ENCODE measurements at regions not wholly inside any gene's neighbourhood (a gene's known extent, or its start where the extent isn't known, plus 50 kb on each side); places are given as distances from the start of the nearest gene placed in this dataset.

- TF ChIP-seq CTCF (IDR thresholded peaks at IDR 0.05; ENCODE audit: borderline replicate concordance, extremely low read depth, low read length, poor library complexity, severe bottlenecking) (no peak), EZH2 (IDR thresholded peaks at IDR 0.05; ENCODE audit: borderline replicate concordance, low read depth, low read length, severe bottlenecking) (no peak)
Measured at GRCh38 chr6:54629131-54629530, 217.4 kb upstream of the FAM83B start.
